Right lobe of liver (tissue), 4 donors: ENCODE measurements at regions not wholly inside any gene's neighbourhood (a gene's known extent, or its start where the extent isn't known, plus 50 kb on each side); places are given as distances from the start of the nearest gene placed in this dataset.

Source experiments
- POLR2A ChIP-seq: fragments of 450-650 bp; IDR thresholded peaks from one replicate; pipeline ENCODE4 v1.6.1; 2017; ENCODE audit warnings: antibody characterized with exemption, mild to moderate bottlenecking
- TF ChIP-seq, protein P1 (sequence below), 4 donors: fragments of 200-600 bp in 3 of 4; fragments of 450-650 bp in 1 of 4; IDR thresholded peaks; one replicate each; pipeline versions ENCODE4 v1.5.1 to v1.8.0; 2016 to 2022; ENCODE audit warnings: antibody characterized with exemption in 4 of 4, mild to moderate bottlenecking in 2 of 4
- donor health status: DM: no; HTN: no; CAD: no.
- donor health status: DM: no; HTN: no; CAD: no.
- donor health status: DM: no; HTN: yes; CAD: no.

DNA sequence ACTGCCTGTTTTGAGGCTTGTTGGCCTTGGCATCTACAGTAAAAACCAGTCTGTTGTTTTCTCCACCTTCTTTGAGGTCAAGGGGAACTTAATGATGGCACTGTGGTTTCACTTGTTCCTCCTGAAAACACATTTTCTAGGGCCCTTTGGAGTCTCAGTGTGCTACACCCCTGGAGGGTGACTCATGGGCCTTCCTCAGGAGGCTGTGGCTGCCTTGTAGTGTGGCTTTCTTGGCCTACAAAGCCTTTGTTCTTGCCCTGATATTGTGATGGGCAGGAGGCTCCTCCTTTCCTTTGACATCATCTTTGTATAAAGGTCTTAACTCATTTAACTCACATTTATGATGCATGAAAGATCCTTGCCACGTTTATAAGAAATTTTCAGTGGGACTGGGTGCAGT lies 56.3 kb upstream of the GPBP1 start:
- no peak for TF ChIP-seq POLR2A
- TF ChIP-seq, protein P1, sequence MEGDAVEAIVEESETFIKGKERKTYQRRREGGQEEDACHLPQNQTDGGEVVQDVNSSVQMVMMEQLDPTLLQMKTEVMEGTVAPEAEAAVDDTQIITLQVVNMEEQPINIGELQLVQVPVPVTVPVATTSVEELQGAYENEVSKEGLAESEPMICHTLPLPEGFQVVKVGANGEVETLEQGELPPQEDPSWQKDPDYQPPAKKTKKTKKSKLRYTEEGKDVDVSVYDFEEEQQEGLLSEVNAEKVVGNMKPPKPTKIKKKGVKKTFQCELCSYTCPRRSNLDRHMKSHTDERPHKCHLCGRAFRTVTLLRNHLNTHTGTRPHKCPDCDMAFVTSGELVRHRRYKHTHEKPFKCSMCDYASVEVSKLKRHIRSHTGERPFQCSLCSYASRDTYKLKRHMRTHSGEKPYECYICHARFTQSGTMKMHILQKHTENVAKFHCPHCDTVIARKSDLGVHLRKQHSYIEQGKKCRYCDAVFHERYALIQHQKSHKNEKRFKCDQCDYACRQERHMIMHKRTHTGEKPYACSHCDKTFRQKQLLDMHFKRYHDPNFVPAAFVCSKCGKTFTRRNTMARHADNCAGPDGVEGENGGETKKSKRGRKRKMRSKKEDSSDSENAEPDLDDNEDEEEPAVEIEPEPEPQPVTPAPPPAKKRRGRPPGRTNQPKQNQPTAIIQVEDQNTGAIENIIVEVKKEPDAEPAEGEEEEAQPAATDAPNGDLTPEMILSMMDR (IDR thresholded peaks at IDR 0.05): no peak
